IPS DF 19.7 (cell line): ENCODE measurements at regions not wholly inside any gene's neighbourhood (a gene's known extent, or its start where the extent isn't known, plus 50 kb on each side); places are given as distances from the start of the nearest gene placed in this dataset.
"Not testable (repeated sequence)": the region's sequence is repeated elsewhere in the genome, so short reads cannot be mapped to it uniquely, and the experiment has no call there.

Experiments
- DNase-seq: peaks from one replicate; pipeline ENCODE4 v3.0.0-alpha.2; 2013; ENCODE audit warnings: low read depth, low spot score

DNA sequence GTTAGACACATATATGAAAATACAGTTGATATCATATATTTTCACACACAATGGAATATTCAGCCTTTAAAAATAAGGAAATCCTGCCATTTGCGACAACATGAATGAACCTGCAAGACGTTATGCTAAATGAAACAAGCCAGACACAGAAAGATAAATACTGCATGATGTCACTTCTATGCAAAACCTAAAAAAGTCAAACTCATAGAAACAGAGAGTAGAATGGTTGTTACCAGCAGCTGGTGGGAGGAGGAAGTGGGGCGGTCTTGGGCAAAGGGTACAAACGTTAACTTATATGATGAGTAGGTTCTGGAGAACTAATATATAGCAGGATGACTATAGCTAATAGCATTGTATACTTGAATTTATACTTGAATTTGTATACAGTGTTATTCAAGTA lies 213.2 kb upstream of the NR2F2 start:
- no peak for DNase-seq

- no peak for DNase-seq
Observed at GRCh38 chr15:96119734-96120133, 210.8 kb upstream of the NR2F2 start.

DNA sequence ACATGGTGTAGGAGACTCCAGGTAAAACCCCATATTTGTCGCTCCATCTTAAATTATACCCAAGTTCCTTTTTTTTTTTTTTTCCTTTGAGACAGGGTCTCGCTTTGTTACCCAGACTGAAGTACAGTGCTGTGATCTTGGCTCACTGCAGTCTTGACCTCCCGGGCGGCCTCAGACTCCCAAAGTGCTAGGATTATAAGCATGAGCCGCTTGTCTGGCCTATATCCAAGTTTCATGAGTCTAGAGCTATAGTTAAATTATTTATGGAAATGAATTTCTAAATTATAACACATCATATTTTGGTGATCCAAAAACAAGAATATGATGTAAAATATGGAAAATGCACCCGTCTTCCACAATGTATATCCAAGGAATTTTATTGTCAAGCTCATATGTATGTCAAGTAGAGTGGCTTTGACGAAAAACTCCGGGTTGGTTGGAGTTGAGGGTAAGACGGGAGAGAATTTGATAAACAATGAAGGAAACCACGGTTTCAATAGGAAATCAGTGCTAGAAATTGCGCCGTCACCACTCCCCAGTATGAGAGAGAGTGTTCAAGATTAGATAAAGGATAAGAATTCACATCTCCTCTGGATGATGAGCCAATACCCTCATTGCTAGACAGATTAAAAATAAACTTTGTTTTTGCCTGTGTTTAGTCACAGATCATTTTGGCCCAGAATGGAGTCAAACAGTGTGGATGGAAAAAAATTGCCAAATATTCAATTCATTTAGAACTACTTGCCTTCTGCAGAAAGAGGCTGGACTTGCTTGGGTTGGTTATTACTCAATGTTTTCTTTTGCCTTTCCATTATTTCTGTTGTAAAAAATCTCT lies 209.2 kb upstream of the NR2F2 start:
- no peak for DNase-seq

- no peak for DNase-seq
Observed at GRCh38 chr15:96122077-96123027, 208.1 kb upstream of the NR2F2 start.

- no peak for DNase-seq
Observed at GRCh38 chr15:96123028-96123400, 207.5 kb upstream of the NR2F2 start.

DNA sequence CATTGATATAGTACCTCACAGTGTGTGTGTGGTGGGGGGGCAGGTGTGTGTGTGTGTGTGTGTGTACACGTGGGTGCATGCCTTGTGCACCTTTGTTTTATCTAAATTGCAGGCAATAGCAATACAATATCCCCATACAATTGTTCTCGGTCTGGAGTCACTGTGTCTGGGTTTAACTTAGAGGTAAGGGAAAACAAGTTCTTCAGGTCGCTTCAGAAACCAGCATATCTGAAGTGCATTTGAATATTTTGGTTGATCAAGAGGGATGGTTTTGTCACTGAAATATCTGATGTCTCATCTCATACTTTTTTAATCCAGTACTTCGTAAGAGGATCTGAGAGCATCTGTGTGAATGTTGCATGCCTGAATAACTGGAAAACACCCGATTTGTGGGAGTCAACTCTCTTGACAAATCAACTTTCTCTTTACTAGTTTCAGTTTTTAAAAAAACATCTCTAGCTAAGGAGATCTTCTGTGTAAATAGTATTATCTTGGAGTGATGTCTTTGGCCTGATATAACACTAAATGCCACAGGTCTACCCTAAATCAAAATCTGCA lies 206.8 kb upstream of the NR2F2 start:
- no peak for DNase-seq

DNA sequence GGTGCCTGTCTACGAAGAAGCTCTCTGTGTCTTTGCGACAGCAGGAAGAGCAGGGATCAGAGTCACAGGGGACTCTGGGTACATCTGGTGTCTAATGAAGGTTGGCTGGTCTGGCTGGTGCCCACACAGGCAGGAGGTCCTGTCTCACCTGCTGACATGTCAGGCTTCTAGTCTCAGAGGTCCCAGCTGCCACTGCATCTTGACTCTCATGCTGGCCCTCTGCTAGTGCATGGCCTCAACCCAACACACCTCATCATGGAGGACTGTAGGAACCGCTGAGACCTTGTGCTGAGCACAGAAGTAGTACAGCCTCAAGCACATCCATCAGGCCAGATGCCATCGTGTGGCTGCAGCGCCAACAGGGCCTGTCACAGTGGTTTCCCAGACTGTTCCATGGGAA lies 206.1 kb upstream of the NR2F2 start:
- DNase-seq: no peak

DNA sequence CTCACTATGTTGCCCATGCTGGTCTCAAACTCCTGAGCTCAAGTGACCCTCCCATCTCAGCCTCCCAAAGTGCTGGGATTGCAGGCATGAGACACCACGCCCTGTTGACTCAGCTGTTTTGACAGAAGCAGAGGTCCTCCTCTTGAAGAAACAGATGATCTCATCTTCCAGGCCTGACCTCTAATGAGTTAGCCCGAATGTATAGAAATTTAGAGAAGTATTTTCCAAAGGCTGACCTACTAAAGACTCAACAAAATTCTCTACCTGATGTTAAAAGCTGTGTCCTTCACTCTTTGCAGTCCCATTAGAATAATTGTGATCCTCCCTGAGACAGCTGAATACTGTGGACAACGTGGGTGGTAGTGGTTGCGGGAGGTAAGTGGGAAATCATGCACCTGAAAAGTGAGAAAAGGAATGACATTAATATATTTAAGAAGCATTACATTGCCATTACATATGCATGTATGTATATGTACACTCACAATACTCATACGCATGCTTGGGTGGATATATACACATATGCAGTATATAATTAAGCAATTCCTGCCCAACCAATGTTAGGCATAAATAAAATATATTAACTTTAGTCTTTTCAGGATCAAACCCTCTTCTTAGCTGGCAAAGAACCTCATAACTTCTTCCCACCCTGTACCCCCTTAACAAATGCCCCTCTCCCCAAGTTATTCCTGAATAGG lies 204.6 kb upstream of the NR2F2 start:
- DNase-seq: no peak

- DNase-seq: no peak
Observed at GRCh38 chr15:96126859-96127258, 203.6 kb upstream of the NR2F2 start.

DNA sequence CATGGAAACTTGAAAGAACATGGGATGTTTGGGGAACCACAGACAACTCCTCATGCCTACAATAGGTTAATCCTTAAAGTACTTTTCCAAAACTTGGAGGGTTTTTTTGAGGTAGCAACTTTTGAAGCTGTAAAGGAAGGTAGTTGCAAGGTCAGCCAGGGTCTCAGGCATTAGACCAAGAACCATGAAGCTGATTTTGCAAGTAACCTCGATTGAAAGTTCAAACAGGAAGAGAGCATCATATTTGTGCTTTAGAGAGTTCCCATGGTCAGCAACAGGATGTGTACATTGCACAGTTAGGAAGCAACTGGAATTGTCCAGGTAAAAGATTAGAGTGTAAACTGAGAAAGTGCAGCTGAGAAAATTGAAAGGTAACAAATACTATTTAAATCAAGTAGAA lies 199.8 kb upstream of the NR2F2 start:
- DNase-seq: no peak

DNA sequence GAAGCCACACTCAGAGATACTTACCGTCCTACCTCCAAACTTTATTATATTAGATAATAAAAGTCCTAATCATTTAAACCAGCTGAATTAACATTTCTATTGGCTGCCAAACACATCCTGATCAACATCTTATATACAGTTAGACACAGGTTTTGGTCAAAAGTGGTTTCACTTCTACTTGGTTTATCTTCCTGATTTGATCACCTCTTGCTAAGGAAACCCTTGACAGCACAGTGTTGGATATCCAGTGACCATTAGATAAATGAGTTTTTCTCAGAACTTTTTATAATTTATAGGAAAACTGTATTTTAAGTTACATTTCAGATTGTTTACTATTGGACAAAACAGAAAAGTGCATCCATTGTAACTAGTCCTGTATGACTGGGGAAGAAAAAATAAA lies 198.4 kb upstream of the NR2F2 start:
- DNase-seq: no peak

DNA sequence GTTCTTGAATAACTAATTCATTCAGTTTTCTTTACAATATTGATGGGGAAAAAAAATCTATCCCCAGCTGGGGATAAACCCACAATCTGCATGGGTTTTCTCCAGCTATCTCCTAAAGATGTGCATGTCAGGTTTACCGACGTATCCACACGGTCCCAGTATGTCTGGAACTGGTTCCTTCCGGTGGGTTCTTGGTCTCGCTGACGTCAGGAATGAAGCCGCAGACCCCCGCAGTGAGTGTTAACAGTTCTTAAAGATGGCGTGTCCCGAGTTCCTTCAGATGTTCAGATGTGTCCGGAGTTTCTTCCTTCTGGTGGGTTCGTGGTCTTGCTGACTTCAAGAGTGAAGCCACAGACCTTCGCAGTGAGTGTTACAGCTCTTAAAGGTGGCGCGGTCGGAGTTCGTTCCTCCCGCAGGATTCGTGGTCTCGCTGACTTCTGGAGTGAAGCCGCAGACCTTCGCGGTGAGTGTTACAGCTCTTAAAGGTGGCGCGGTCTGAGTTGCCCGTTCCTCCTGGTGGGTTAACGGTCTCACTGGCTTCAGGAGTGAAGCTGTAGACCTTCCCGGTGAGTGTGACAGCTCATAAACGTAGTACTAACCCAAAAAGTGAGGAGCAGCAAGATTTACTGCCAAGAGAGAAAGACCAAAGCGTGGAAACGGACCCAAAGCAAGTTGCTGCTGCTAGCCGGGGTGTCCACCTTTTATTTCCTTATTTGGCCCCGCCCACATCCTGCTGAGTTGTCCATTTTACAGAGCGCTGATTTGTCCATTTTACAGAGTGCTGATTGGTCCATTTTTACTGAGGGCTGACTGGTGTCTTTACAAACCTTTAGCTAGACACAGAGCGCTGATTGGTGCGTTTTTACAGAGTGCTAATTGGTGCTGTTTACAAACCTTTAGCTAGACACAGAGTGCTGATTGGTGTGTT lies 195.1 kb upstream of the NR2F2 start:
- no peak for DNase-seq

- no peak for DNase-seq
Observed at GRCh38 chr15:96138985-96139384, 191.5 kb upstream of the NR2F2 start.

DNA sequence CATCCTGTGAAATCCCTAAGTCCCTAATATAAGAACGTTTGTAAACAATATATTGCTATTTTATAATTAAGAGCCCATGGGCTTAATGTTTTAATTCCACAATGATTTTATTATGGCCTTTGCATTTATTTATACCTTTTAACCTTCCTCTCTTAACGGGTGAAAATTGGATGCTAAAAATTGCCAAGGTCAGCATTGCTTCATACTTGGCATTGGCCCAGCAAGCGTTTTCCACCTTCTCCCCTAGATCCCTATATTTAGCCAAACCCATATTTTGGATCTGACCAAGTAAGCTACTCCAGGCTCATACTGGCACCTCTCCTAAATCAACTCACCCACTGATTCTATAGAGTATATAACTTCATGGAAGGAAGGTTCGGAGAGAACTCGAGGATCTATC lies 188.0 kb upstream of the NR2F2 start:
- no peak for DNase-seq

DNA sequence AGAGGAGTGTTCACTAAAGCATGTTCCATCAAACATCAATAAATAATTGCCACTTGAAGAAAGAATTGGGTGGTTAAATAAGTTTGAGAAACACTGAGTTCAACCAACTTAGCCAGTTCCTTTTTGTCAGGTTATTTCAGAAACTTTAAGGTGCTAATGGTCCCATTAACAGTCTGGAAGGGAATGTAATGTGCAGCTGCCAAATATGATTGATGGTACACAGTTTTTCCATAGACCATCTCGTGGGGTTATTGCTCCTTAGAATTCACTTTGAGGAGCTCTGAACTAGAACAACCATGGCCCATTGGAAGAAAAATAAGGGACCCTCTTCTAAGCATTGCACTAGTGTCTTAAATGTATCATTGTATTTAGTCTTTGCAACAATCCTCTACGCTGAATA lies 185.8 kb upstream of the NR2F2 start:
- no peak for DNase-seq

GRCh38 chr15:96146726-96147125 lies 183.8 kb upstream of the NR2F2 start:
- DNase-seq: no peak

DNA sequence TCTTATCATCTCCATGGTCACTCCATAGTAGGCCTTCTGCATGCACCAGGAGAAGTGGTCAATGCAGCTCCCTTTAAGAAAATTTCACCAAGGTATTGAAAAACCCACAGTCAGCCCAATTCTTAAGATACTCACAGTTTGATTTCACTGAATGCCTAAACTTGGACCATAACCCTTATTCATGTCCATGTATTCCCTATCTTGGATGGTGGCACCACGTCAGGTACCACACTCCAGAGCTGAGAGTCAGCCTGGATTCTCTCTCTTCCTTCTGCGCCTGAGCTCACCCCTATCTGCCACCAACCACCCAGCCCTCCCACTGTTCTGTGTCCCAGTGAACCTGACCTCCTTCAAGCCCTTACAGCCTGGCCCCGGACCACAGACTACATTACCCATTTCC lies 183.2 kb upstream of the NR2F2 start:
- no peak for DNase-seq

GRCh38 chr15:96150254-96150653 lies 180.2 kb upstream of the NR2F2 start:
- DNase-seq: no peak

- DNase-seq: not testable (repeated sequence)
Observed at GRCh38 chr15:96151749-96152148, 178.8 kb upstream of the NR2F2 start.

DNA sequence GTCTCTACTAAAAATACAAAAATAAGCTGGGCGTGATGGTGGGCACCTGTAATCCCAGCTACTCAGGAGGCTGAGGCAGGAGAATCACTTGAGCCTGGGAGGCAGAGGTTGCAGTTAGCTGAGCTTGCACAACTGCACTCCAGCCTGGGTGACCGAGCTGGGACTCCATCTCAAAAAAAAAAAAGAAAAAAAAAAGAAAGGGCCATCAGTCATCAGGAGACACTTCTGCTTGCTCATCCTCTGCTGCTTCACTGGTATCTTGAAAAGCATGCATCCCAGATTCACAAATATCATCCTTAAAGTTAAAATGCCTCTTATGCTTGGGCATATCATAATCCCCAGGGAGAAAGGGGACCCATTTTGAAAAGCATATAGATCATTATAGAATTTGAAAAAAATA lies 176.6 kb upstream of the NR2F2 start:
- DNase-seq: no peak

DNA sequence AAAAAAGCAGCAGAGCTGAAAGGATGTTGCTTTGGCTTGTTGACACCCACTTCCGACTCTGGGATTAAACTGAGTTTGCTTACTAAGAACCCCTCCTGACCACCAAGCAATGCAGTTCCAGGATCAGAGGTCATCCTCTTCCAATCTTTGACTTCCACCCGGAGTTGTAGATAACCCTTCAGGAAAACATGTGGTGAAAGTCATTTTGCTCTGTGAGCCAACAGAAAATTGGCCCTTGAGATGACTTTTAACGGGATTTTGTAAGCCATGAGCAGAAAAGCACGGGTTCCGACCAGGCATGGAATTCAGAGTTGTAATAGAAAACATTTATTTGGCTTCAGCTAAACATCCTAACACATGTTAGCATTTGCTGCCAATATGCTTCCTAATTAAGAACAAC lies 171.6 kb upstream of the NR2F2 start:
- no peak for DNase-seq
